IPS-NIHi7 (cell line): ENCODE measurements at regions not wholly inside any gene's neighbourhood (a gene's known extent, or its start where the extent isn't known, plus 50 kb on each side); places are given as distances from the start of the nearest gene placed in this dataset.

Experiments
- DNase-seq: peaks from one replicate; pipeline ENCODE4 v3.0.0; 2012; ENCODE audit warnings: mixed read lengths; ENCODE audit errors: extremely low spot score

- no peak for DNase-seq
Observed at GRCh38 chr6:109315341-109316110, 66.7 kb downstream of the CD164 start.

GRCh38 chr6:109314313-109314712, 68.0 kb downstream of the CD164 start:
- DNase-seq: no peak

- no peak for DNase-seq
Observed at GRCh38 chr6:109313139-109313538, 69.1 kb downstream of the CD164 start.

GRCh38 chr6:109311471-109311870, 70.8 kb downstream of the CD164 start:
- no peak for DNase-seq

- DNase-seq: no peak
Observed at GRCh38 chr6:109309917-109310316, 72.3 kb downstream of the CD164 start.

GRCh38 chr6:109308018-109308492, 74.2 kb downstream of the CD164 start:
- no peak for DNase-seq

- DNase-seq: no peak
Observed at GRCh38 chr6:109306733-109307132, 75.5 kb downstream of the CD164 start.

GRCh38 chr6:109305028-109305427, 77.2 kb downstream of the CD164 start:
- DNase-seq: no peak

- DNase-seq: no peak
Observed at GRCh38 chr6:109304284-109305015, 77.8 kb downstream of the CD164 start.

GRCh38 chr6:109303640-109304283, 78.5 kb downstream of the CD164 start:
- no peak for DNase-seq

- no peak for DNase-seq
Observed at GRCh38 chr6:109303164-109303563, 79.1 kb downstream of the CD164 start.

GRCh38 chr6:109302176-109302575, 80.1 kb downstream of the CD164 start:
- no peak for DNase-seq

GRCh38 chr6:109301418-109301817, 80.8 kb downstream of the CD164 start:
- DNase-seq: no peak

GRCh38 chr6:109300874-109301273, 81.4 kb downstream of the CD164 start:
- no peak for DNase-seq

GRCh38 chr6:109299776-109300564, 82.3 kb downstream of the CD164 start:
- DNase-seq: no peak

GRCh38 chr6:109299265-109299607, 83.0 kb downstream of the CD164 start:
- DNase-seq: no peak

GRCh38 chr6:109298605-109299264, 83.5 kb downstream of the CD164 start:
- DNase-seq: no peak

- DNase-seq: no peak
Observed at GRCh38 chr6:109297406-109298110, 84.7 kb downstream of the CD164 start.

GRCh38 chr6:109296971-109297372, 85.3 kb downstream of the CD164 start:
- no peak for DNase-seq

- no peak for DNase-seq
Observed at GRCh38 chr6:109296452-109296851, 85.8 kb downstream of the CD164 start.

- no peak for DNase-seq
Observed at GRCh38 chr6:109295774-109296156, 86.5 kb downstream of the CD164 start.
